Left ventricle myocardium superior (tissue), 1 donor: ENCODE measurements at regions not wholly inside any gene's neighbourhood (a gene's known extent, or its start where the extent isn't known, plus 50 kb on each side); places are given as distances from the start of the nearest gene placed in this dataset.

Experiments
- ATAC-seq: fragments of 200-7000 bp; cut with Tn5 transposase; one replicate; pipeline ENCODE4 v1.9.1; 2020; ENCODE audit warnings: mild to moderate bottlenecking, moderate library complexity
- DNase-seq: peaks from one replicate; pipeline ENCODE4 v3.0.0-alpha.2; 2020
- intact Hi-C: fragments of 100-400 bp; cut with micrococcal nuclease; formaldehyde crosslinking; loops from one replicate; pipeline ENCODE4 v1.11.0; 2022
- donor health status: DM: no; HTN: yes; CAD: no; lungs with severe emphysema.

- DNase-seq (peak; percentile 92), ATAC-seq (peak; percentile 97)
- intact Hi-C loops, result loop anchor here (5.0 kb wide), 1 partner anchor 862 kb away; no protein-coding TSS in a partner anchor
Measured at GRCh38 chr14:89040460-89041256, 216.2 kb downstream of the TTC8 start.

GRCh38 chr14:89041257-89041582 lies 216.8 kb downstream of the TTC8 start:
- DNase-seq, result no peak
- intact Hi-C loops, result loop anchor here (5.0 kb wide), 1 partner anchor 861 kb away; no protein-coding TSS in a partner anchor
- ATAC-seq, result no peak

GRCh38 chr14:89042021-89042420 lies 217.6 kb downstream of the TTC8 start:
- DNase-seq, result no peak
- no peak for ATAC-seq
- intact Hi-C loops, result loop anchor here (5.0 kb wide), 1 partner anchor 860 kb away; no protein-coding TSS in a partner anchor

- DNase-seq (no peak), ATAC-seq (no peak)
- intact Hi-C loops, result no loop called here
Measured at GRCh38 chr14:89053303-89053702, 228.9 kb downstream of the TTC8 start.

- DNase-seq, result no peak
- ATAC-seq, result no peak
- intact Hi-C loops, result no loop called here
Measured at GRCh38 chr14:89056394-89056793, 231.9 kb downstream of the TTC8 start.

GRCh38 chr14:89058697-89059096 lies 234.2 kb downstream of the TTC8 start:
- no peak for DNase-seq
- intact Hi-C loops, result no loop called here
- no peak for ATAC-seq

GRCh38 chr14:89060191-89060590 lies 235.7 kb downstream of the TTC8 start:
- no peak for DNase-seq
- no peak for ATAC-seq
- intact Hi-C loops, result no loop called here

- intact Hi-C loops, result no loop called here
- ATAC-seq (no peak), DNase-seq (no peak)
Measured at GRCh38 chr14:89061696-89062095, 237.2 kb downstream of the TTC8 start.

GRCh38 chr14:89065879-89066278 lies 241.4 kb downstream of the TTC8 start:
- intact Hi-C loops, result no loop called here
- DNase-seq (no peak), ATAC-seq (no peak)

GRCh38 chr14:89067293-89067972 lies 243.0 kb downstream of the TTC8 start:
- no peak for DNase-seq
- intact Hi-C loops, result no loop called here
- ATAC-seq, result no peak

- DNase-seq (no peak), ATAC-seq (no peak)
- intact Hi-C loops, result no loop called here
Measured at GRCh38 chr14:89078021-89078795, 253.8 kb downstream of the TTC8 start.

- intact Hi-C loops, result no loop called here
- ATAC-seq, result peak; percentile 59
- no peak for DNase-seq
Measured at GRCh38 chr14:89085231-89085731, 260.8 kb downstream of the TTC8 start.

- ATAC-seq (peak; percentile 93), DNase-seq (peak; percentile 37)
- intact Hi-C loops, result no loop called here
Measured at GRCh38 chr14:89085737-89086382, 261.4 kb downstream of the TTC8 start.

- intact Hi-C loops, result no loop called here
- ATAC-seq (peak; percentile 40), DNase-seq (no peak)
Measured at GRCh38 chr14:89088530-89088929, 264.1 kb downstream of the TTC8 start.

GRCh38 chr14:89089330-89089729 lies 264.9 kb downstream of the TTC8 start:
- intact Hi-C loops, result no loop called here
- DNase-seq (no peak), ATAC-seq (no peak)

- ATAC-seq, result no peak
- intact Hi-C loops, result no loop called here
- DNase-seq, result no peak
Measured at GRCh38 chr14:89091781-89092180, 267.3 kb downstream of the TTC8 start.

GRCh38 chr14:89093083-89093730 lies 268.8 kb downstream of the TTC8 start:
- intact Hi-C loops, result no loop called here
- ATAC-seq (no peak), DNase-seq (no peak)

- DNase-seq (no peak), ATAC-seq (no peak)
- intact Hi-C loops, result no loop called here
Measured at GRCh38 chr14:89095036-89095435, 270.6 kb downstream of the TTC8 start.

- ATAC-seq (no peak), DNase-seq (no peak)
- intact Hi-C loops, result no loop called here
Measured at GRCh38 chr14:89096946-89097345, 272.5 kb downstream of the TTC8 start.
